Dermis blood vessel endothelial cell (primary cell): ENCODE measurements at regions not wholly inside any gene's neighbourhood (a gene's known extent, or its start where the extent isn't known, plus 50 kb on each side); places are given as distances from the start of the nearest gene placed in this dataset.

Source experiments
- DNase-seq: peaks from one replicate; pipeline ENCODE4 v3.0.0; 2010

DNA sequence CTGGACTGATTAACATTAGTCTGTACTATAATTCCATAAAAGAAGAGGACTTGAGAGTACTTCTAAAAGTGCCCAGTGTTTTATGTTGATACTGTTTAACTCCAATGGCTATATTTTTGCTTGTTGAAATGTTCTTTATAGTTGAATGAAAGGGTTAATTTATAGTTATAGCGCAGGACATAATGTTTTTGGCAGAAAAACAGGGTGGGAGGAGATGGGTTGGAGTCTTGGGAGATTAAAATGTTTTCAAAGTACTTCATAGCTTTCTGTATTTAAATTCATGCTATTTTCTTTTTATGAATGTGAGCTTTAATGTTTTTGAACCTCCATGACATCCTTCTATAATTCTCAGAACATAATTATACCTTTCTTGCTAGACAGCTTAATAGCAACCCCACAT, 108.2 kb downstream of the CNTN3 start:
- no peak for DNase-seq

- no peak for DNase-seq
Observed at GRCh38 chr3:74501007-74501406, 113.5 kb downstream of the CNTN3 start.

GRCh38 chr3:74500257-74500656, 114.2 kb downstream of the CNTN3 start:
- DNase-seq: no peak

- no peak for DNase-seq
Observed at GRCh38 chr3:74491874-74492273, 122.6 kb downstream of the CNTN3 start.

DNA sequence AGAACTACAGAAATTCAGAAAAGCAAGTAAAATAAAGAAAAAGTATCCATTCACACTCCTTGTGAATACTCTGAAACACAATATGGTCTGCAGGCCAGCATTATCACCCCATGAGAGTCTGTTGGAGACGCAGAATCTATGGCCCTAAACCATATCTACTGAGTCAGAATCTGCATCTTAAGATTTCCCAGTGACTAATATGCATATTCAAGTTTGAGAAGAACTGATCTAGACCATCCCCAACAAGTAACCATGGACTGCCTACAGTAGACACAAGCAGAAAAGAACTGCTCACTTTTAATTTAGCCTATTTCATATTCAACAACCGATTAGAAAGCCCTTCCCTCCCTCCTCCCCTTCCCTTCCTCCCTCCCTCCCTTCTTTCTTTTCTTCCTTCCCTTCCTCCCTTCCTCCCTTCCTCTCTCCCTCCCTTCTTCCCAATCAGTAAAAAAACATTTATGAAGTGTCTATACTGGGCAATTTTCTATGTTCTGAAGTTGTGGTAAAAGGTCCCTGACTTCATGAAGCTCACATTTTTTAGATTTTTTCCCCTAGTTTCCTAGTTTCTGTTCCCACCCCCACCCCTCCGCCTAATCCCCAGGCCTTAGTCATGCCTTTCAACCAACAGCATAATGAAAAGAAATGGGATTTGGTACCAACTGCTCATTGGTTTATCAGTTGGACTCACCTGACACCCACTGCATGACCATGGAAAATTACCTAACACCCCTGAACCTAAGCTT, 125.2 kb downstream of the CNTN3 start:
- no peak for DNase-seq

DNA sequence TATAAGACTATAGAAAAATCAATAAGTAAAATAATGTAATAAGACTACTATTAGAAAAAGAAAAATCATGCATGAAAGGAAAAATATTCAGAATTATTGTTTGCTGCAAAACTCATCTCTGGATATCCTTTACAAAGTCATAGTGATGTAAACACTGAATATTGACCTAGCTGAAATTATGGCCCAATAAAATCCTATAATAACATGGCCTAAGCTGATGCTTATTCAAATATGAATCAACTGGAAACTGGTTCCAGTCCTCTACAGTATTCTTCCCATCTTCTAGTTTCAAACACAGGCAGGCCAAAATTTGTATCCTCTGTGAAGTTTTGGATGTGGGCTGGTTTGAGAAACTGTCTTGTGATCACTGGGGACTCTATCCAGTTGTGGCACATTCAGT, 134.5 kb downstream of the CNTN3 start:
- DNase-seq: no peak

DNA sequence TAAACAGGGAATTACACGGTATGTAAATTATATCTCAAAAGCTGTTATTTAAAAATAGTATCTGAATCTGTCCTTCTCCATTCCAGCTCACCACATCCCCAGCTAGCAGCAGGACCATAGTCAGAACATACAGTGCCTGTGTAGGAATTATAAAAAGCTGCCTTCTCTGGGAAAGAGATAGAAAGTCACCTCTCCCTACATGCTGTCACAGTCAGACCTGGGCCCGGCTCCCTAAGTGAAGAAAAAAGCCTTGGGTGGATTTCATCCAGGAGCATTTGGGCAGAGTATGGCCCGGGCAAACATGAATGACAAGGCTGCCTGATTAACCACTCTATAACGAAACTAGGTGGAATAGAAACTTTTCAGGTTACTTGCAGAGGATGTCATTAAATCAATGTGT, 144.1 kb downstream of the CNTN3 start:
- no peak for DNase-seq

GRCh38 chr3:74469713-74470112, 144.7 kb downstream of the CNTN3 start:
- no peak for DNase-seq

- no peak for DNase-seq
Observed at GRCh38 chr3:74469151-74469550, 145.3 kb downstream of the CNTN3 start.

DNA sequence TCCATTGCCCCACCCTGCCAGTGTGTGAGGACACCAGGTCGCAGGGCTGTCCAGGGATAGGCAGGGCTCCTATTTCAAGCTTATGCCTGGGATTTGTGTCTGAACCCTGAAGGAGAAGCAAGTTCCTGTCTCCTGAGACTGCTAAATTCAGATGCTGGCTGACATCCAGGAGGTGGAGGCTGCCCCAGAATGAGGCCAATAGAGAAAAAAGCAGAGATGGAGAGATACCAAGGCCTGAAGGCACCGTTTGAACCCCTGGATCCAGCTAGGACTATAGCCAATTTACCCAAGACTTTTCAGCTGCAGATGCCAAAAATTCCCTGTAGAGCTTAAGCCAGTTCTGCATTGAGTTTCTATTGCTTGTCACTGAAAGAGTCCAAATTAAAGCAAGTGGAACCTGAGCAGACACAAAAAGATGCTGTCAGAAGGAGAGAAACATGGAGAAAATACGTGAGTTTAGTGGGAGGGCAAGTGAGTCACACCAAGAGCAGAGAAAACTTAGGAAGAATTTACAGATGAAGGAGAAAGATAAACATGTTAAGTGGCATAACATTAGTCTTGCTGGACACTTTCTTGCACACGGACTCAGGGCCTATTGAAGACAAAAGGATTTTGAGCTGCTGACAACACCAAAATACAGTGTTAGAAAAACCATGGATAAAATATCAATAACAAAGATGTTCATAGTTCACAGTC, 148.6 kb downstream of the CNTN3 start:
- no peak for DNase-seq

GRCh38 chr3:74463515-74463914, 150.9 kb downstream of the CNTN3 start:
- DNase-seq: no peak

GRCh38 chr3:74456166-74456565, 158.3 kb downstream of the CNTN3 start:
- DNase-seq: no peak

- no peak for DNase-seq
Observed at GRCh38 chr3:74447221-74447620, 167.2 kb downstream of the CNTN3 start.

- no peak for DNase-seq
Observed at GRCh38 chr3:74445541-74445940, 168.9 kb downstream of the CNTN3 start.

DNA sequence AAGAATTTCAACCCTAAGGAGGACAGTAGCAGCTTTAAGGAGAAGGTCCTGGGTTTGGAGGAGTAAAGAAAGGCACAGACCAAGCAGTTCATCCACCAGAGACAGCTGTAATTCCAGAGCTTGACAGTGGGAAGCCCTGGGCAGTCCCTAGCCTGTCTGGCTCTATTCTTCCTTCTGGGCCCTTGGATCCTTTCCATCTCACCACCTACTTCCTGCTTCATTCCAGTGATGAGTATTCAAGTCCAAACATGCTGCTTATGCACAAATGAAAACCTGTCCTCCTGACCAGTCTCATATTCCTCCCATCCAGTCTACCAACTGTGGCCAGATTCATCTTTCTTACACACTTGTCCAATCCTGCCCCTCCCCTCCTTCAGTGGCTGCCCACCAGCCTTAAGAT, 171.4 kb downstream of the CNTN3 start:
- DNase-seq: no peak

GRCh38 chr3:74442683-74443082, 171.8 kb downstream of the CNTN3 start:
- DNase-seq: no peak

DNA sequence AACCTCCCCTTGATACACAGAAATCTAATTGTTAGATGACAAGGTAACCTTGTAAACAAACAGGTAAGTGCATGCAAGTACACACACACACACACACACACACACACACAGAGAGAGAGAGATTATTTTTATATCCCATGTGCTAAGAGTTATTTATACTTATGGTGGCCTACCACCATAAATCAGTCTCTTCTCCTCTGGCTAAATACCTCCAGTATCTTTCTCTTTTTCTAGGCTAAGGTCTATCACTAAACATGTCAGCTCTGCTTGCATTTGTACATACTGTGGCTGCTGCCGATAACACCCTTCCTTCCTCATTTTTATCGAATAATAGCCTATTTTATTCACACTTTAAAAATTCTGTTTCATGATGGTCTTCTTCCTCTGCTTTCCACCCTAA, 172.4 kb downstream of the CNTN3 start:
- DNase-seq: no peak

DNA sequence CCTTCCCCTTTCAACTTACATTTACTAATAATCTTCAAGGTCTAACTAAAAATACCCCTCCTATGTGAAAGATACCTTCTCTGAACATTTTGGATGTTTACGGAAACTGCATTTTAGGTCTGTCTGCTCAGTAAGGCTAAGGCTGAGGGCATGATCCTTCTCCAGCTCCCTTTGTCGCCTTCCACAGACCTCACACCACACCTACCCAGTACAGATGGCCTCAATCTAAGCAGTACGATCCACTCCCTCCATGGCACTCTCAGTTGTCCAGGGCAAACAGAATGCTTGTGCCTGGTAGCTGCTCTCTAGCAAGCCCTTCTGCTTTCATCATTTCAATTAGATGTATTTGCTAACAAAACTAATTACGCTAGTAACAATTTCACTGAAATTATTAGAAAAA, 178.3 kb downstream of the CNTN3 start:
- no peak for DNase-seq

DNA sequence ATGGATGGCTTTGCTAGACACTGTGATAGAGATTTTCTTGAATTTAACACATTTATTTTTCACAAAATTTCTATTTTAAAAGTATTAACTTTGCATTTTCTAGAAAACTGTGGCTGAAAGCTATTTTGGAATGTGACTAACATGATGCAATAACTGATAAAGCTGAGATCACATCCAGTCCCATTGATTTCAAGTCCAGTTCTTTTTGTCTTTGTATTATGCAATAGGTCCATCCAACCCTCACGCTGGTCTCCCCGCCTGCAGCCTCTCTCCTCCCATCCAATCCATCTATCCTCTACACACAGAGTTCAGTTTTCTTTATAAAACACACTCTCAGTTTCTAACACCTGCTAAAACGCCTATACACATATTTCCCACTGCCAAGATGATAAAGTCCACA, 178.8 kb downstream of the CNTN3 start:
- DNase-seq: no peak

- no peak for DNase-seq
Observed at GRCh38 chr3:74434406-74434805, 180.1 kb downstream of the CNTN3 start.

DNA sequence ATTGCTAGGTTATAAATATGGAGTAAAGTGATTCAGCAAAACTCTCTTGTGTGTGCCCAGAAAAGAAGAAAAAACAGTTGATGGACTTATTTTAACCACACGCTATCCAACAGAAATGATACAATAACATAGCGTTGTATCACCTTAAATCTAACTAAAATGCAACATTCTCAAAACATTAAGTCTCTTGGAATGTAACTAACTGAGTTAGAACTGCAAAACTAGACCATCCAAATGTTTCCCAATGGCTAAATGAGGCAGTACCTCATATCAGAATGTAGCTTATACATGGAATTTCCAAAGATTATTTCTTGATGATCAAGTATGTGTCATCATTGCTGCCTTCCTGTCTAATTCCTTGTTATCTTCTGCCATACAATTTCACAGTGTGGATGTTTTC, 187.9 kb downstream of the CNTN3 start:
- no peak for DNase-seq

GRCh38 chr3:74423867-74424266, 190.6 kb downstream of the CNTN3 start:
- no peak for DNase-seq

GRCh38 chr3:74420538-74421124, 193.8 kb downstream of the CNTN3 start:
- DNase-seq: no peak

DNA sequence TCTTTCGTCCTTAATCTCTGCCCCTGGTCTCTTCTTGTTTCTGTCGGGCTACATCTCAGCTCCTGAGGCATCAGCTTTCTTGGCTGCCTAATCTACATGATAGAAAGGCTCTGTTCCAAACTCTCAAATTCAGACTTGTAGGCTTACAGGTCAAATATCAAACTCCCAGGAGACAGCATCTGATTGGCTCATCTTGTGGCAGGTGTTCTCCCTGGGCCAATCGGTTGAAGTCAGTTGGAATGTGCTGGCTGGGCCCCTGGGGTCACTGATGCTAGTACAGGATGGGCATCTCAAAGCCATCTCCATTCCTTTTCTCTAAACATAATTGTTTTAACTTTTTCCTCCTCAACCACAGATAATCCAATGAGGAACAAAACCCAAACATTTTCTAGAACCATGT, 198.7 kb downstream of the CNTN3 start:
- no peak for DNase-seq
